ENCODE measurements at regions not wholly inside any gene's neighbourhood (a gene's known extent, or its start where the extent isn't known, plus 50 kb on each side); places are given as distances from the start of the nearest gene placed in this dataset.

DNA sequence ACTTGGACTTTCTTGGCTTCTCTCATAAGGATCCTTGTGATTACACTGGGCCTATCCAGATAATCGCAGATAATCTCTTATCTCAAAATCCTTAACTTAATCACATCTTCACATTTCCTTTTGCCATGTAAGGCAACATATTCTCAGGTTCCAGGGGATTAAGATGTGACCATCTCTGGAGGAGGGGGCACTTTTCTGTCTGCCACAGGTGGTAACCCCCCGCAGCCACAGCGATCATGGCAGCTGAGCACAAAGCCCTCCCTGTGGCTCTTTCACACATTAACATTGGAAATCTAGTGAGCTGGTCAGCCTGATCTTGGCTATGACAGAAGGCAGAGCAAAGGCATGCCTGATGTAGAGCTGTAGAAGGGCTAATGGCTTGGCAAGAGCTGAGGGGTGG, 69.1 kb upstream of the CD82 start:
- WGBS (ENCODE audit: extremely low coverage, insufficient coverage, insufficient read length) = no CpG with 5 or more reads among the region's 3 CpGs
- H3K36me3 ChIP-seq (ENCODE audit: control insufficient read depth in 1 of 2, insufficient read depth in 2 of 2, low read length in 2 of 2) = no peaks in the 10 kb centered on the region
- no peaks in the 10 kb centered on the region for H3K27me3 ChIP-seq (ENCODE audit: insufficient read depth, low read length)
- H3K23ac ChIP-seq (ENCODE audit: low read length) = no peak overlapping the region
- no peak overlapping the region for H3K27ac ChIP-seq (ENCODE audit: low read depth, low read length)
- H3K79me1 ChIP-seq (ENCODE audit: low read length) = no peaks in the 10 kb centered on the region
- no peaks in the 10 kb centered on the region for H3K4me1 ChIP-seq (ENCODE audit: control insufficient read depth in 1 of 2, insufficient read depth in 2 of 2, low read length in 2 of 2)
- no peak overlapping the region for H2BK12ac ChIP-seq (ENCODE audit: low read length)
- no peak overlapping the region for H2BK120ac ChIP-seq (ENCODE audit: insufficient read depth, low read length, poor library complexity)
- no peak overlapping the region for H4K8ac ChIP-seq (ENCODE audit: low read depth, low read length)
- H3K4ac ChIP-seq (ENCODE audit: low read depth, low read length) = no peak overlapping the region
- H3K79me2 ChIP-seq (ENCODE audit: control insufficient read depth, insufficient read depth, low read length, poor library complexity) = no peaks in the 10 kb centered on the region
- H3K9ac ChIP-seq (ENCODE audit: low read length) = no peak overlapping the region
- H3K4me2 ChIP-seq (ENCODE audit: low read length) = no peak overlapping the region
- no peak overlapping the region for H4K91ac ChIP-seq (ENCODE audit: low read depth, low read length)
- no peaks in the 10 kb centered on the region for H3K9me3 ChIP-seq (ENCODE audit: insufficient read depth, low read depth, low read length)
- H2AK5ac ChIP-seq (ENCODE audit: low read length) = no peak overlapping the region
- no peak overlapping the region for H2AFZ ChIP-seq (ENCODE audit: insufficient read depth, low read length, poor library complexity)
- peak in 1 of 2 donors; percentile 4 for DNase-seq
- H3K14ac ChIP-seq (ENCODE audit: low read length) = no peak overlapping the region
- no peak overlapping the region for H3K4me3 ChIP-seq (ENCODE audit: low read depth, low read length)
- no peak overlapping the region for H2BK5ac ChIP-seq (ENCODE audit: low read depth, low read length, poor library complexity)
- no peak overlapping the region for H3K18ac ChIP-seq (ENCODE audit: low read length)
- H4K12ac ChIP-seq (ENCODE audit: low read depth, low read length) = no peak overlapping the region

DNA sequence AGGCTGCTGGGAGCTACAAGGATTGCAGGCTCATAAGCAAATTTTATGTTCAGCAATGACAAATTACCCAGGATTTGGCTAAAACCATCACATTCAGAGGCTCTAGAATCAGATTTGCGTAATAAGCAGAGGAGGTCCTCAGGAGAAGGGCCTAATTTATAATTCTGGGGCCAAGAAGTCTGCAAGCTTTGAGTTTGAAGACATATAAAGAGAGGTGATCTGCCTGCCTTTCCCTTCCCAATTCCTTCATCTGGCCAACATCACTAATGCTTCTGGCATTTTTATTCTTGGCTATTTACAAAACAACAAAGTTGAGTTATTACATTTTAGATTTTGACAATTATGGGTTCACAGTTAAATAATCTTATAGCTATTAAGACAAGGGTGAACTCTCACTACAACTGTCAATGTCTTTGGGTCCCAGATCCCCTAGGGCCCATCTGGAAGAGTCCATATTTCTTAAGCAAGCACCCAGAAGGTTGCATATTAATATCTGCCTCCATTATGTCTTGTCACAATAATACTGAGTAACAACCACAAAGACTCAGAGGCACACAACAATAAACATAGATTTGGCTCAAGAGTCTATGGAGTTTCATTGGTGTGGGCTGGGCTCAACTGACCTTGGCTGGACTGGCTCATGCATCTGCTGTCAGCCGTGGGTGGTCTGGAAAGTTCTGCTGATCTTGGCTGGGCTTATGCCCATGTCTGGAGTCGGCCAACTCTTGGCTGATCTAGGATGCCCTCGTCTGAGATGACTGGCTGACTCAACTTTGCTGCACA, 67.2 kb upstream of the CD82 start:
- no CpG with 5 or more reads among the region's 4 CpGs for WGBS (ENCODE audit: extremely low coverage, insufficient coverage, insufficient read length)
- Histone ChIP-seq H2AK5ac (ENCODE audit: low read length) (no peak overlapping the region), H2BK12ac (ENCODE audit: low read length) (no peak overlapping the region), H3K9ac (ENCODE audit: low read length) (no peak overlapping the region), H3K4ac (ENCODE audit: low read depth, low read length) (no peak overlapping the region), H3K14ac (ENCODE audit: low read length) (no peak overlapping the region), H2BK5ac (ENCODE audit: low read depth, low read length, poor library complexity) (no peak overlapping the region), H3K27ac (ENCODE audit: low read depth, low read length) (no peak overlapping the region), H3K4me3 (ENCODE audit: low read depth, low read length) (peak overlapping the region; percentile 38), H2AFZ (ENCODE audit: insufficient read depth, low read length, poor library complexity) (no peak overlapping the region), H2BK120ac (ENCODE audit: insufficient read depth, low read length, poor library complexity) (no peak overlapping the region), H3K4me2 (ENCODE audit: low read length) (no peak overlapping the region), H3K36me3 (ENCODE audit: control insufficient read depth in 1 of 2, insufficient read depth in 2 of 2, low read length in 2 of 2) (no peaks in the 10 kb centered on the region), H3K79me2 (ENCODE audit: control insufficient read depth, insufficient read depth, low read length, poor library complexity) (no peaks in the 10 kb centered on the region), H3K4me1 (ENCODE audit: control insufficient read depth in 1 of 2, insufficient read depth in 2 of 2, low read length in 2 of 2) (no peaks in the 10 kb centered on the region), H4K91ac (ENCODE audit: low read depth, low read length) (no peak overlapping the region), H4K8ac (ENCODE audit: low read depth, low read length) (no peak overlapping the region), H3K23ac (ENCODE audit: low read length) (no peak overlapping the region), H3K18ac (ENCODE audit: low read length) (no peak overlapping the region), H3K27me3 (ENCODE audit: insufficient read depth, low read length) (no peaks in the 10 kb centered on the region), H4K12ac (ENCODE audit: low read depth, low read length) (no peak overlapping the region), H3K79me1 (ENCODE audit: low read length) (no peaks in the 10 kb centered on the region), H3K9me3 (ENCODE audit: insufficient read depth, low read depth, low read length) (no peaks in the 10 kb centered on the region)
- DNase-seq = no peak

DNA sequence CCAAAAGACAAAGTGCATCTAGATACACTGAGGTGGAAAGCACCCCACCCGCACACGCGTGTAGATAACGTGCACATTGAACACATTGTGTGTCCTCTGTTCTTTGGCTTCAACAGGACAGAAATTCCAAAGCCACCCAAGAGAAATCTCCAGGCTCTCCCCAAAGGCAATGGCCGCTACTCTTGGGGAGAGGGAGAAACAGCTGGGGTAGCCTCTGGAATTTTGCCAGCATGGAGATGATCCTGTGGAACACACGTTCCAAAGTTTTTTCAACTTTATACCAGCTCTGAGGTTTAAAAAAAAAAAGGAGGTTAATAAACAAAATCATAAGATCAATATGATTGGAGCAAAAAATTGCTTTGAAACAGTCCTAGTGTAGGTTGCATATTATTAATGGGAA, 63.0 kb upstream of the CD82 start:
- H3K79me1 ChIP-seq (ENCODE audit: low read length) = no peaks in the 10 kb centered on the region
- no peak overlapping the region for H3K18ac ChIP-seq (ENCODE audit: low read length)
- no peak overlapping the region for H2BK12ac ChIP-seq (ENCODE audit: low read length)
- H3K36me3 ChIP-seq (ENCODE audit: control insufficient read depth in 1 of 2, insufficient read depth in 2 of 2, low read length in 2 of 2) = no peaks in the 10 kb centered on the region
- H3K79me2 ChIP-seq (ENCODE audit: control insufficient read depth, insufficient read depth, low read length, poor library complexity) = no peaks in the 10 kb centered on the region
- H3K9me3 ChIP-seq (ENCODE audit: insufficient read depth, low read depth, low read length) = peaks cover 2% of the 10 kb centered on the region
- no peak overlapping the region for H3K4ac ChIP-seq (ENCODE audit: low read depth, low read length)
- H4K12ac ChIP-seq (ENCODE audit: low read depth, low read length) = no peak overlapping the region
- no peaks in the 10 kb centered on the region for H3K4me1 ChIP-seq (ENCODE audit: control insufficient read depth in 1 of 2, insufficient read depth in 2 of 2, low read length in 2 of 2)
- H2AK5ac ChIP-seq (ENCODE audit: low read length) = no peak overlapping the region
- H3K4me3 ChIP-seq (ENCODE audit: low read depth, low read length) = no peak overlapping the region
- no peak overlapping the region for H3K9ac ChIP-seq (ENCODE audit: low read length)
- no peak overlapping the region for H2BK120ac ChIP-seq (ENCODE audit: insufficient read depth, low read length, poor library complexity)
- no peak overlapping the region for H4K91ac ChIP-seq (ENCODE audit: low read depth, low read length)
- H2BK5ac ChIP-seq (ENCODE audit: low read depth, low read length, poor library complexity) = no peak overlapping the region
- H3K4me2 ChIP-seq (ENCODE audit: low read length) = no peak overlapping the region
- no peaks in the 10 kb centered on the region for H3K27me3 ChIP-seq (ENCODE audit: insufficient read depth, low read length)
- H3K14ac ChIP-seq (ENCODE audit: low read length) = no peak overlapping the region
- H3K23ac ChIP-seq (ENCODE audit: low read length) = no peak overlapping the region
- H3K27ac ChIP-seq (ENCODE audit: low read depth, low read length) = no peak overlapping the region
- H4K8ac ChIP-seq (ENCODE audit: low read depth, low read length) = no peak overlapping the region
- WGBS (ENCODE audit: extremely low coverage, insufficient coverage, insufficient read length) = no CpG with 5 or more reads among the region's 6 CpGs
- no peak overlapping the region for H2AFZ ChIP-seq (ENCODE audit: insufficient read depth, low read length, poor library complexity)
- DNase-seq = no peak

DNA sequence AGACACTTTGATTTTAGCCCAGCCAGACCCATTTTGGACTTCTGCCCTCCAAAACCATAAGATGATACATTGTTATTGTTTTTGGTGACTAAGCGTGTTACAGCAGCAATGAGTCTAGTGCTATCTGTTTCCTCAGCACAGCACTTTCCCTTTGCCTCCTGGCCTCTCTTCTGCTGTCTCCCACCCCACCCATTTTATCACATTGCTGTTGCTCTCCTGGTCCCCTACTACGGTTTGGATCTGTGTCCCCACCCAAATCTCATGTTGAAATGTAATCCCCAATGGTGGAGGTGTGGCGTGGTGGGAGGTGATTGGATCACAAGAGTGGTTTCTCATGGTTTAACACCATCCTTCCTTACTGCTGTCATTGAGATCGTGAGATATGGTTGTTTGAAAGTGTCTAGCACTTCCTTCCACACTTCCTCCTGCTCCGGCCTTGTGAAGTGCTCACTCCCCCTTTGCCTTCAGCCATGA, 59.8 kb upstream of the CD82 start:
- no peak overlapping the region for H2BK5ac ChIP-seq (ENCODE audit: low read depth, low read length, poor library complexity)
- H3K79me1 ChIP-seq (ENCODE audit: low read length) = no peaks in the 10 kb centered on the region
- no peak overlapping the region for H3K23ac ChIP-seq (ENCODE audit: low read length)
- no peaks in the 10 kb centered on the region for H3K79me2 ChIP-seq (ENCODE audit: control insufficient read depth, insufficient read depth, low read length, poor library complexity)
- H4K91ac ChIP-seq (ENCODE audit: low read depth, low read length) = no peak overlapping the region
- H3K18ac ChIP-seq (ENCODE audit: low read length) = no peak overlapping the region
- H4K8ac ChIP-seq (ENCODE audit: low read depth, low read length) = no peak overlapping the region
- no peak overlapping the region for H3K4me3 ChIP-seq (ENCODE audit: low read depth, low read length)
- H2BK120ac ChIP-seq (ENCODE audit: insufficient read depth, low read length, poor library complexity) = no peak overlapping the region
- no peak overlapping the region for H2AK5ac ChIP-seq (ENCODE audit: low read length)
- no peak overlapping the region for H3K4ac ChIP-seq (ENCODE audit: low read depth, low read length)
- no peak overlapping the region for H3K4me2 ChIP-seq (ENCODE audit: low read length)
- no peak overlapping the region for H3K9ac ChIP-seq (ENCODE audit: low read length)
- no peak for DNase-seq
- H3K36me3 ChIP-seq (ENCODE audit: control insufficient read depth in 1 of 2, insufficient read depth in 2 of 2, low read length in 2 of 2) = no peaks in the 10 kb centered on the region
- H3K4me1 ChIP-seq (ENCODE audit: control insufficient read depth in 1 of 2, insufficient read depth in 2 of 2, low read length in 2 of 2) = no peaks in the 10 kb centered on the region
- no peaks in the 10 kb centered on the region for H3K27me3 ChIP-seq (ENCODE audit: insufficient read depth, low read length)
- no peak overlapping the region for H4K12ac ChIP-seq (ENCODE audit: low read depth, low read length)
- H3K9me3 ChIP-seq (ENCODE audit: insufficient read depth, low read depth, low read length) = peaks cover 2% of the 10 kb centered on the region
- no peak overlapping the region for H3K14ac ChIP-seq (ENCODE audit: low read length)
- H2BK12ac ChIP-seq (ENCODE audit: low read length) = no peak overlapping the region
- H2AFZ ChIP-seq (ENCODE audit: insufficient read depth, low read length, poor library complexity) = no peak overlapping the region
- H3K27ac ChIP-seq (ENCODE audit: low read depth, low read length) = no peak overlapping the region
- WGBS (ENCODE audit: extremely low coverage, insufficient coverage, insufficient read length) = no CpG with 5 or more reads among the region's 5 CpGs

All from trophoblast cell (in vitro differentiated cells and primary cell).